PC-9 (cell line): ENCODE measurements at regions not wholly inside any gene's neighbourhood (a gene's known extent, or its start where the extent isn't known, plus 50 kb on each side); places are given as distances from the start of the nearest gene placed in this dataset.

ENCODE experiments used
- EZH2 ChIP-seq: fragments of 200-600 bp; sonication (generic); IDR thresholded peaks from 2 replicates; pipeline ENCODE4 v1.8.0; 2017; ENCODE audit warnings: antibody characterized with exemption, low read depth
- TF ChIP-seq, protein P1 (sequence below): fragments of 200-600 bp; sonication (generic); conservative IDR thresholded peaks from 2 replicates; pipeline ENCODE4 v1.6.1; 2017; ENCODE audit warnings: mixed run types, antibody characterized with exemption, mild to moderate bottlenecking, moderate library complexity

- TF ChIP-seq, protein P1, sequence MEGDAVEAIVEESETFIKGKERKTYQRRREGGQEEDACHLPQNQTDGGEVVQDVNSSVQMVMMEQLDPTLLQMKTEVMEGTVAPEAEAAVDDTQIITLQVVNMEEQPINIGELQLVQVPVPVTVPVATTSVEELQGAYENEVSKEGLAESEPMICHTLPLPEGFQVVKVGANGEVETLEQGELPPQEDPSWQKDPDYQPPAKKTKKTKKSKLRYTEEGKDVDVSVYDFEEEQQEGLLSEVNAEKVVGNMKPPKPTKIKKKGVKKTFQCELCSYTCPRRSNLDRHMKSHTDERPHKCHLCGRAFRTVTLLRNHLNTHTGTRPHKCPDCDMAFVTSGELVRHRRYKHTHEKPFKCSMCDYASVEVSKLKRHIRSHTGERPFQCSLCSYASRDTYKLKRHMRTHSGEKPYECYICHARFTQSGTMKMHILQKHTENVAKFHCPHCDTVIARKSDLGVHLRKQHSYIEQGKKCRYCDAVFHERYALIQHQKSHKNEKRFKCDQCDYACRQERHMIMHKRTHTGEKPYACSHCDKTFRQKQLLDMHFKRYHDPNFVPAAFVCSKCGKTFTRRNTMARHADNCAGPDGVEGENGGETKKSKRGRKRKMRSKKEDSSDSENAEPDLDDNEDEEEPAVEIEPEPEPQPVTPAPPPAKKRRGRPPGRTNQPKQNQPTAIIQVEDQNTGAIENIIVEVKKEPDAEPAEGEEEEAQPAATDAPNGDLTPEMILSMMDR, result no peak
- TF ChIP-seq EZH2, result no peak
Observed at GRCh38 chr13:56459286-56459685, 681.4 kb upstream of the PRR20A start.
